ENCODE measurements at regions not wholly inside any gene's neighbourhood (a gene's known extent, or its start where the extent isn't known, plus 50 kb on each side); places are given as distances from the start of the nearest gene placed in this dataset.

GRCh38 chr20:11833825-11834224 lies 83.9 kb upstream of the BTBD3 start:
- CTCF ChIA-PET (ENCODE audit: unreplicated experiment) = no interaction called here
- Histone ChIP-seq H3K4me1 (ENCODE audit: insufficient read depth, low read length, poor library complexity, severe bottlenecking) (no peaks in the 10 kb centered on the region), H3K79me2 (ENCODE audit: insufficient read depth, low read depth, low read length) (no peaks in the 10 kb centered on the region), H3K9me2 (ENCODE audit: insufficient read depth, low read length) (no peaks in the 10 kb centered on the region), H3K27ac (ENCODE audit: low read depth, low read length, poor library complexity, severe bottlenecking) (no peak overlapping the region), H2AFZ (ENCODE audit: low read length) (no peak overlapping the region), H3K36me3 (ENCODE audit: insufficient read depth, low read length) (no peaks in the 10 kb centered on the region), H3K9me3 (ENCODE audit: low read length) (no peaks in the 10 kb centered on the region), H3K4me3 (ENCODE audit: low read depth, low read length, poor library complexity, severe bottlenecking) (no peak overlapping the region), H3K4me2 (ENCODE audit: low read length) (no peak overlapping the region), H4K20me1 (ENCODE audit: insufficient read depth, low read length) (no peaks in the 10 kb centered on the region)
- no TSS peak for BruUV-seq (replicated peaks)
- POLR2A ChIA-PET = no interaction called here
- intact Hi-C loops (cut with micrococcal nuclease; ENCODE audit: unreplicated experiment) = no loop called here
- DNase-seq (ENCODE audit: low spot score) = no peak
- no peak for TF ChIP-seq EZH2phosphoT487 (IDR thresholded peaks at IDR 0.05; ENCODE audit: borderline replicate concordance, low read depth, low read length)
- TF ChIP-seq CTCF (conservative IDR thresholded peaks at IDR 0.05; ENCODE audit: low read length) = no peak

- H3K27ac ChIP-seq (ENCODE audit: low read depth, low read length, poor library complexity, severe bottlenecking) = no peak overlapping the region
- ChIA-PET CTCF (ENCODE audit: unreplicated experiment) (no interaction called here), POLR2A (no interaction called here)
- TF ChIP-seq CTCF (conservative IDR thresholded peaks at IDR 0.05; ENCODE audit: low read length) (no peak), EZH2phosphoT487 (IDR thresholded peaks at IDR 0.05; ENCODE audit: borderline replicate concordance, low read depth, low read length) (no peak)
- H2AFZ ChIP-seq (ENCODE audit: low read length) = no peak overlapping the region
- no peaks in the 10 kb centered on the region for H3K36me3 ChIP-seq (ENCODE audit: insufficient read depth, low read length)
- H4K20me1 ChIP-seq (ENCODE audit: insufficient read depth, low read length) = no peaks in the 10 kb centered on the region
- intact Hi-C loops (cut with micrococcal nuclease; ENCODE audit: unreplicated experiment) = no loop called here
- no peak for DNase-seq (ENCODE audit: low spot score)
- no peaks in the 10 kb centered on the region for H3K79me2 ChIP-seq (ENCODE audit: insufficient read depth, low read depth, low read length)
- H3K4me1 ChIP-seq (ENCODE audit: insufficient read depth, low read length, poor library complexity, severe bottlenecking) = no peaks in the 10 kb centered on the region
- H3K4me3 ChIP-seq (ENCODE audit: low read depth, low read length, poor library complexity, severe bottlenecking) = no peak overlapping the region
- H3K4me2 ChIP-seq (ENCODE audit: low read length) = no peak overlapping the region
- H3K9me2 ChIP-seq (ENCODE audit: insufficient read depth, low read length) = no peaks in the 10 kb centered on the region
- no TSS peak for BruUV-seq (replicated peaks)
- H3K9me3 ChIP-seq (ENCODE audit: low read length) = no peaks in the 10 kb centered on the region
Measured at GRCh38 chr20:11838076-11838636, 79.5 kb upstream of the BTBD3 start.

GRCh38 chr20:11841972-11842461 lies 75.7 kb upstream of the BTBD3 start:
- no peaks in the 10 kb centered on the region for H4K20me1 ChIP-seq (ENCODE audit: insufficient read depth, low read length)
- no TSS peak for BruUV-seq (replicated peaks)
- no peak for DNase-seq (ENCODE audit: low spot score)
- H2AFZ ChIP-seq (ENCODE audit: low read length) = no peak overlapping the region
- H3K9me3 ChIP-seq (ENCODE audit: low read length) = no peaks in the 10 kb centered on the region
- no peak overlapping the region for H3K27ac ChIP-seq (ENCODE audit: low read depth, low read length, poor library complexity, severe bottlenecking)
- ChIA-PET CTCF (ENCODE audit: unreplicated experiment) (no interaction called here), POLR2A (interaction anchor here (0.6 kb wide), 1 partner anchor 21 kb away, joined by 10 read pairs; no protein-coding TSS in a partner anchor)
- TF ChIP-seq CTCF (conservative IDR thresholded peaks at IDR 0.05; ENCODE audit: low read length) = no peak
- TF ChIP-seq EZH2phosphoT487 (IDR thresholded peaks at IDR 0.05; ENCODE audit: borderline replicate concordance, low read depth, low read length) = no peak
- no peak overlapping the region for H3K4me2 ChIP-seq (ENCODE audit: low read length)
- intact Hi-C loops (cut with micrococcal nuclease; ENCODE audit: unreplicated experiment) = no loop called here
- no peaks in the 10 kb centered on the region for H3K79me2 ChIP-seq (ENCODE audit: insufficient read depth, low read depth, low read length)
- H3K4me1 ChIP-seq (ENCODE audit: insufficient read depth, low read length, poor library complexity, severe bottlenecking) = no peaks in the 10 kb centered on the region
- H3K9me2 ChIP-seq (ENCODE audit: insufficient read depth, low read length) = no peaks in the 10 kb centered on the region
- H3K4me3 ChIP-seq (ENCODE audit: low read depth, low read length, poor library complexity, severe bottlenecking) = no peak overlapping the region
- no peaks in the 10 kb centered on the region for H3K36me3 ChIP-seq (ENCODE audit: insufficient read depth, low read length)
